Hepatic stellate cell (primary cell): ENCODE measurements at regions not wholly inside any gene's neighbourhood (a gene's known extent, or its start where the extent isn't known, plus 50 kb on each side); places are given as distances from the start of the nearest gene placed in this dataset.

Experiments
- DNase-seq: peaks from one replicate; pipeline ENCODE4 v3.0.0; 2011; ENCODE audit warnings: low spot score

DNA sequence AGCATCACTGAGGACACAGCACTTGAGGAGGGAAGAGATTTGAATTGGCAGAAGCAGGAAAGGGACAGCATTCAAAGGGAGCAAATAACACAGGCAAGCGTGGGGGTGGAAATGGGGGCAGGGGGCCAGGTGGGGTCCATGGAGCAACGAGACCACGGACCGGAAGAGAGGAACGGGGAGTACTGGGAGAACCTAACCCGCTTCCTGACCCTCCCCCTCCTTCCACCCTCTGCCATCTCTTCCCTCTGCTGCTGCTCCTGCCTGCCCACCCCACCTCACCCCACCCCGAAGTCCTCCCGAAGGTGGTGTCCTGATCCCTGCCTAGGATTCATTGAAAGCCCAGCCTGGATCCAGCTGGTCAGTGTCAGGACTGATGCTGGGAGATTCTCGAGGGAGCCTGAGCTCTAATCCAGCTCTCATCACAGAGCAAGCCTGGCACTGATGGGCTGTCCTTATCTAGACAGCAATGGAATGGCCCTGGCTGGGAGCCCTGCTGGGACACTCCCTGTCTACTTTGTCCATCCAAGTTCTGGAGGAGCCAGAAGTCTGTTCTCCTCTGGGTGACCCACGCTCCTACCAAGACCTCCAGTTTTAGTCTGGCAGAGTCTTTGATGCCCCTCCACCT lies 105.0 kb downstream of the TRIM29 start:
- no peak for DNase-seq

- DNase-seq: no peak
Observed at GRCh38 chr11:120031612-120032600, 106.0 kb downstream of the TRIM29 start.

DNA sequence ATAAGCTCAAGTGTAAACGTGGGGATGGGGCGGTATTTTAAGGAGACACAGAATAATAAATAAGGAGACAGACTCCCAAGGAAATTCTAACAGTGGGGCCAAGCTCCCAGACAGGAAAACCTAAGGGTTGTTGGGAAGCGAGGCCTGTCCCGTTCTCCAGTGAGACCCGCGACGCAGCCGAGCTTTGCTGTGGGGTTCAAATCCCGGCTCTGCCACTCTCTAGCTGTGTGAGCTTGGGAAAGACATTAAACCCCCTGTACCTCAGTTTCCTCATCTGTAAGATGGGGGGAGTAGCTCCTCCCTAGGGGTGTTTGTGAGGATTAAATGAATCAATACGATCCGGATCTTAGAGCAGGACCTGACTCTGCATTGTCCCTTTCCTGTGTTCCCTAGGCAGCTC lies 106.8 kb downstream of the TRIM29 start:
- DNase-seq: no peak

GRCh38 chr11:120030411-120030810 lies 107.5 kb downstream of the TRIM29 start:
- DNase-seq: no peak

DNA sequence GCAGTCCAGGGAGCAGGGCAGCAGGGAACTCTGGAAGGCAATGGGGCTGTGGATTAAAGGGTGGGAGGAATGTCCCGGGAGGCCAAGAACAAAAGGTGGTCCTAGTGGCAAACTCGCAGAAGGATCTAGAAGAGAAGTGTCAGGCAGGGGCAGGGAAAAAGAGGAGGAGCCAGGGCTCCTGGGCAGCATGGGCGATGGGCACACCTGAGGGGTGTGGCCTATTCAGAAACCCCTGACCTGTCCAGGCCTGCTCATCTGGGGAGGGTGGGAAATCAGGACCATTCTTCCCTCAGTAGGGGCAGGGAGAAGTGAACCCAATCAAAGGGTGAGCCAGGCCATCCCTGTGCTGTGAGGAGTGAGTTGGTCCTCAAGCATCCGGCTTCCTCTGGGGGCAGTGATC lies 108.6 kb downstream of the TRIM29 start:
- no peak for DNase-seq

GRCh38 chr11:120028897-120029258 lies 109.0 kb downstream of the TRIM29 start:
- DNase-seq: no peak

- DNase-seq: no peak
Observed at GRCh38 chr11:120028181-120028896, 109.6 kb downstream of the TRIM29 start.

GRCh38 chr11:120027546-120028180 lies 110.2 kb downstream of the TRIM29 start:
- no peak for DNase-seq

GRCh38 chr11:120025606-120026335 lies 112.1 kb downstream of the TRIM29 start:
- no peak for DNase-seq

GRCh38 chr11:120024586-120024985 lies 113.3 kb downstream of the TRIM29 start:
- DNase-seq: no peak

GRCh38 chr11:120024046-120024445 lies 113.9 kb downstream of the TRIM29 start:
- DNase-seq: no peak

GRCh38 chr11:120023551-120023950 lies 114.4 kb downstream of the TRIM29 start:
- DNase-seq: no peak

DNA sequence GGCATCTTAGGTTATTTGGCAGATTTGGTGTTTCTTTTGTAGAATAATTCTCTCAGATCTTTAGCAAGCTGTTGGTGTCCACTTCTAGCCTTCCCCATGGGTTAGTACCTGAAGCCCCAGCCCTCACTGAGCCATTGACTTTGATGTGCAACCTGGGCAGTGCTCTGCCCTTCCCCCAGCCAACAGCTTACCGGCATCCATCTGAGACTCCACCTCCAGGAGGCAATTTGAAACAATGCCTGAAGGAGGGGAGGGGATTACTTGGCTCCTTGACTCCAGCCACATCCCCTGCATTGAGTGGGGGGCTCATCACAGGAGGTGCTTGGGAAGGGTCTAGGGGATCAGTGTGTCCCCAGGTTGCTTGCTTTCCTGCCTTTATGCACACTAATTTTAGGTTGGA lies 114.8 kb downstream of the TRIM29 start:
- no peak for DNase-seq

DNA sequence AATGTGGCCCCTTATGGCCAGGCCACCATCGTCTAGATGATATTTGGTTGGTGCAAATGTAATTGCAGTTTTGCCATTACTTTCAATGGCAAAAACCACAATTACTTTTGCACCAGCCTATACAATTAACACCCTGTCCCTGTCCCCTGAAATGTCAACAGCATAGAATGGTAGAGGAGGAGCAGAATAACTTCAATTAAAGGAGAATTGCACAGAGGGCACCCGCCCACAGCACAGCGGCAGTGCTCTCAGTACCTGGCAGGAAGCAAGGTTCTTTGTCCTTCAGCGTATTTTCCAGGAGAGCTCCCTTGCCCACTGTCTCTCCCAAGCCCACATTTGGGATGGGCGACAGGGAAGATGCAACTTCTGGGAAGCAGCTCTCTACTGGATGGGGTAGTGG lies 115.3 kb downstream of the TRIM29 start:
- DNase-seq: no peak

DNA sequence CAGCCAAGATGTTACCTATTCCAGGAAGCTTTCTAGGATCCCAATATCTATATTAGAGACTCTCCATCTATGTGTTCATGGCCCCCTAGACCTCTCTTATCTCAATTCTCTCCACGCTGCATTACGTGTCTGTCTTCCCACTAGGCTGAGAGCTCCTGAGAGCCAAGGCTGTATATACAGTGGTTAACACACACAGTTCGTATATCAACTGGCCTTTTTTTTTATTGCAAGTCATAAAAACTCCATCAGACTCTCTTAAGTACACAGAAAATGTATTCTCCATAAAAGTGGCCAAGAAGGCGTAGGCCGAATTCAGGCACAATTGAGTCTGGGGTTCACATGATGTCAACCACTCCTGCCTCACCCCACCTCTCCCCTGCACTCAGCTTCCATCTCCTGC lies 115.9 kb downstream of the TRIM29 start:
- no peak for DNase-seq

GRCh38 chr11:120021391-120021953 lies 116.4 kb downstream of the TRIM29 start:
- DNase-seq: no peak

- no peak for DNase-seq
Observed at GRCh38 chr11:120020981-120021380, 116.9 kb downstream of the TRIM29 start.

- no peak for DNase-seq
Observed at GRCh38 chr11:120020486-120020885, 117.4 kb downstream of the TRIM29 start.

DNA sequence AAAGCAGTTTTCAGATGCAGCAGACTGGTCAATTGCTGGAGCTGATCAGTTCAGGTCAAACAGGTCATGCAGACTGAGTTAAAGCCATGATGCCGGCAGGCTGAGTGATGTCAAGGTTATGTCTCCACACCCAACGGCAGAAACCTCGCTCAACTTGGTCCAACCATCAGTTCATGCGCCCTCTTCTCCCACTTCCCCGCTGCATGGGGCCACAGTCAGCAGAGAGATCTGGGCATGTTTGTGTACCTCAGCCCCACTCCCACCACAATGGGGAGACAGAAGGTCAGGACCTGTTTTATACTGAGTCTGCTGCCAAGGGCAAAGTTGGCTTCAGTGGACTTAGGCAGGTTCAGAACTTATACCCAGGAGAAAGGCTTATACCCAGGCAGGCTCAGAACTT lies 118.7 kb downstream of the TRIM29 start:
- DNase-seq: no peak

GRCh38 chr11:120017582-120018150 lies 120.2 kb downstream of the TRIM29 start:
- no peak for DNase-seq
